ENCODE measurements at regions not wholly inside any gene's neighbourhood (a gene's known extent, or its start where the extent isn't known, plus 50 kb on each side); places are given as distances from the start of the nearest gene placed in this dataset.

DNA sequence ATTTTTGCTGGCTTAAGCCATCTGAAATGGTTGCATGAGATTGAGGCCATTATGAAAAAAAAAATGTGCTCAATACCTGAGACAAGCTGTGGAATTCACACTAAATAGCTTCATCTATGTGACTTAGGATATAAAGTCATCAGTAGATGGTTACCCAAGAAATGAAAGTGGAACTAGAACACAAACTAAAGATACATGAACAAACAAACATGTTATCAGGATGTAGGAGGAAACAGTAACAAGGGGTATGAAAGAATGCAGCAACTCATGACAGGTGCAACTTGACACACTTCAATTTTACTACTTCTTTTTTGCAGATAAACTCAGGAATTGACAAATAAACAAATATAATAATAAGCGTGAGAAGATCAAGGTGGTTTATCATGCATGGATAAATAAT is 155.0 kb downstream of the WT1 start:
- TF ChIP-seq, protein P1, sequence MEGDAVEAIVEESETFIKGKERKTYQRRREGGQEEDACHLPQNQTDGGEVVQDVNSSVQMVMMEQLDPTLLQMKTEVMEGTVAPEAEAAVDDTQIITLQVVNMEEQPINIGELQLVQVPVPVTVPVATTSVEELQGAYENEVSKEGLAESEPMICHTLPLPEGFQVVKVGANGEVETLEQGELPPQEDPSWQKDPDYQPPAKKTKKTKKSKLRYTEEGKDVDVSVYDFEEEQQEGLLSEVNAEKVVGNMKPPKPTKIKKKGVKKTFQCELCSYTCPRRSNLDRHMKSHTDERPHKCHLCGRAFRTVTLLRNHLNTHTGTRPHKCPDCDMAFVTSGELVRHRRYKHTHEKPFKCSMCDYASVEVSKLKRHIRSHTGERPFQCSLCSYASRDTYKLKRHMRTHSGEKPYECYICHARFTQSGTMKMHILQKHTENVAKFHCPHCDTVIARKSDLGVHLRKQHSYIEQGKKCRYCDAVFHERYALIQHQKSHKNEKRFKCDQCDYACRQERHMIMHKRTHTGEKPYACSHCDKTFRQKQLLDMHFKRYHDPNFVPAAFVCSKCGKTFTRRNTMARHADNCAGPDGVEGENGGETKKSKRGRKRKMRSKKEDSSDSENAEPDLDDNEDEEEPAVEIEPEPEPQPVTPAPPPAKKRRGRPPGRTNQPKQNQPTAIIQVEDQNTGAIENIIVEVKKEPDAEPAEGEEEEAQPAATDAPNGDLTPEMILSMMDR (IDR thresholded peaks at IDR 0.05) = no peak
- no peak for TF ChIP-seq ZFX (IDR thresholded peaks at IDR 0.05; ENCODE audit: borderline replicate concordance)

All from 22Rv1 (cell line).